Occipital lobe (tissue), 1 donor: ENCODE measurements at regions not wholly inside any gene's neighbourhood (a gene's known extent, or its start where the extent isn't known, plus 50 kb on each side); places are given as distances from the start of the nearest gene placed in this dataset.
"Not testable (repeated sequence)": the region's sequence is repeated elsewhere in the genome, so short reads cannot be mapped to it uniquely, and the experiment has no call there.

Experiments used
- DNase-seq: peaks from one replicate; lab custom pipeline; 2025; lab: John Stamatoyannopoulos, UW

- no peak for DNase-seq
These were observed 201.0 kb upstream of the NABP1 start for GRCh38 chr2:191476901-191477300.

GRCh38 chr2:191478799-191479679 is 198.9 kb upstream of the NABP1 start:
- DNase-seq: no peak

DNA sequence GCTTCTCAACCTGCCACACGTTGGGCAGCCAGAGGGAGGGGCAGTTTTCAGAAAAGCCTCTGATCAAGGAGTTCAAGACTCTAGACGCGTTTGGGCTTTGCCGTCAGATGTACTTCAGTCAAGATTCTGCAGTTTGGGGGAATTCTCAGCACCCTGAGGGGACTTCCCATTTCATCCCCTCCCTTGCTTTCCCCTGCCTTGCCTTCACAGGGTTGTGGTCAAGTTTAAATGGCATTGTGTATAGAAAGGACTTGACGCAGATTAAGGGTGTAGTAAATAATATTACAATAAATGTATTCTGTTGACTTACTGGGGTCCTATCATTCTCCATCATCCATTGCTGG is 198.3 kb upstream of the NABP1 start:
- no peak for DNase-seq

DNA sequence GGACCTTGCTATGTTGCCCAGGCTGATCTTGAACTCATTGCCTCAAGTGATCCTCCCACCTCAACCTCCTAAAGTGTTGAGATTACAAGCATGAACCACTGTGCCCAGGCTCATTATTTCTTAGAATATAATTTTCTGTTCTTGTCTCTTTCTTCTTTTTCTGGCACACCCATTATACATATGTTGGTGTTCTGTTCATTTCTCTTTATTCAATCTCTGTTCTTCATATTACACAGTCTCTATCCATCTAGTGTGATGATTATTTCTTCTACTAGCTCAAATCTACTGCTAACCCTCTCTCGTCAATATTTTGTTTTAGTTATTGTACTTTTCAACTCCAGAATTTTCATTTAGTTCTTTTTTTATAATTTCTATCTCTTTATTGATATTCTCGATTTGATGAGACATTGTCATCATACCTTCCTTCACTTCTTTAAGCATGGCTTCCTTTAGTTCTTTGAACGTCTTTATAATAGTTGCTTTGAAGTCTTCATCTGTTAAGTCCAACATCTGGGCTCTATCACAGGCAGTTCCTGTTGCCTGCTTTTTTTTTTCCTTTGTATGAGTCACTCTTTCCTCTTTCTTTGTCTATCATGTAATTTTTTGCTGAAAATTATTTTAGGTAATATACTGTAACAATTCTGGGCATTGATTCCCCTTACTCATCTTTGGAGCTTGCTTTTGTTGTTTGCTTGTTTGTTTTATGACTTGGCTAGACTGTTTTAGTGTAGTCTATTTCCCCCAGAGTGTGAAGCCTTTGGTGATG is 196.4 kb upstream of the NABP1 start:
- DNase-seq: no peak

DNA sequence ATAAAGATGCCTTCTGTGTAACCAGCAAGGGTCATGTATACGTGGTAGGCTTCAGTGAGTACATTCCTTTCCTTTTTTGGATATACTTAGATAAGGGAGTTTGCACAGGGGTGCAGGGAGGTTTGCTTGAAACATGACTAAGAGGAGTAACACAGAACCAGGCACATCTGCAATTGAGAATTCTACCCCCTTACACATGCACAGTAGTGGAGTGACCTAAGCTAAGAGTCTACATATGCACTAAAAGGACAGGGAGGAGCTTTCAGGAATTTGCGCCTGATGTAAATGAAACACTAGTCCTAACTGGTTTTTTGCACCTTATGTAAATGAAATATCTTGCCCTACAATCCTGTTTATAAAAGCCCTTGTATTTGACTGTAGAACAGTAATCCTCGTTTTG is 194.8 kb upstream of the NABP1 start:
- no peak for DNase-seq

DNA sequence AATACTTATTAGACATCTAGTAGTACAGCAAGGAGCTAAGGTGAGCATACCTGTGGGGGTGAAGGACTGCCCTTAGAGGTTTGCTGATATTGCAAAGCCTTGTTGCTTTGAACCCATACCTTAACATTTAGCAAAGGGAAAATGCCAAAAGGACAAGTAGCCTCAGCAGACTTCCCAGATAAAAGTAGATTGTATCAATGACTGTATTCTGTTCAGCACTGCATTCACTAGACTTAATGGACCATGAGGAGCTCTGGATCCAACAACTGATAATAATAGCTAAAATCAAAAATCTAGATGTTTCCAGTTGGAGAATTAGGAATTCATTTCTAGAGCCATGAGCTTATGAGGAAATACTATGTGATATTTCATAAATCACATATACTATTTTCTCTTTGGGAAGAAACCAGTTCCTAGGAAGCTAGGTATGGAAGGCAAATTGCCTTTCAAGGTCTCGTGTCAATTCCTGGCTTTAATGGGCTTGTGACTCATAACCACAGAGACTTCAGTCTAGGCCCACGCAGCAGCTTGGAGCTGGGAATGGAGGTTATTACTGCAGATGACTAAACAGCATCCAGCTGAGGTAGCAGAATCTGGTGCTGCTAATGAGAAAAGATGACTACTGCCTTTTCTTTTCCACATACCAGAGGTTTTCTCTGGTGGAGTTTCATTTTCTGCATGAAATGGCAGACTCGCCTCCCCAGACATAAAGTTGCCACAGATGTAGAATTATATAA is 191.2 kb upstream of the NABP1 start:
- peak; percentile 9 for DNase-seq

DNA sequence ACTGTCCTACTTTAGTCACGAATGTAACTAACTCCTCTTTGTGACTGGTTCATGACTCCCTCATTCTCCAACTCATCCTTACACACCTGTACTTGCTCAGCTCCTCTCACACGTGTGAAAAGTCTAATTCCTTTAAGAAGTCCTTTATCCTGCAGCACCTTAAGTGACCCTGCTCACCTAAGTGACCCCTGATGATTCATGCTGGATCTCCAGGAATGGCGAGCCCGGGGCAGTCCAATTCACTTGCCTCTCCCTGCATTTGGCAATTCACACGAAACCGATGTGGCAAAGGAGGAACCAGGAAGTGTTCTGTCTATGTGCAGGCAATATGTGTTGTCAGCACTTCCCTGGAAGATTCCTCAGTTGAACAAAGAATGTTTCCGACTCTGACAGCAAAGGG is 189.8 kb upstream of the NABP1 start:
- no peak for DNase-seq

GRCh38 chr2:191489177-191489576 is 188.8 kb upstream of the NABP1 start:
- no peak for DNase-seq

- DNase-seq: no peak
These were observed 181.1 kb upstream of the NABP1 start for GRCh38 chr2:191496838-191497237.

DNA sequence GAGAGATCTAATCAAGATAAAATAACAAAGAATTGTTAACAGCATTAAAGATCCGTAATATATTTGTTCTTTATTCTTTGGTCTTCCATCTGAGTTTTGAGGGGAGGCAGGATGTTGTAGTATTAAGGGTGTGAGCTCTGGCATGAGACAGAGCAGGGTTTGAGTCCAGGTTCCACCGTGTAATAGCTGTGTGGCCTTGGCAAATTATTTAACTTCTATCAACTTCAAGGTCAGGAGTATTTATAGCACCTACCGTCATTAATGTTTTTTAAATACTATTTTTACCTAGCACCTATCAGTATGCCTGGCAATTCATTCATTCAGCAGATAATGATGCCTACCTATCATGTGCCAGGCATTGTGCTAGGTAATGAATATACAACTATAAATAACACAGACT is 180.1 kb upstream of the NABP1 start:
- DNase-seq: no peak

GRCh38 chr2:191499050-191499449 is 178.9 kb upstream of the NABP1 start:
- no peak for DNase-seq

DNA sequence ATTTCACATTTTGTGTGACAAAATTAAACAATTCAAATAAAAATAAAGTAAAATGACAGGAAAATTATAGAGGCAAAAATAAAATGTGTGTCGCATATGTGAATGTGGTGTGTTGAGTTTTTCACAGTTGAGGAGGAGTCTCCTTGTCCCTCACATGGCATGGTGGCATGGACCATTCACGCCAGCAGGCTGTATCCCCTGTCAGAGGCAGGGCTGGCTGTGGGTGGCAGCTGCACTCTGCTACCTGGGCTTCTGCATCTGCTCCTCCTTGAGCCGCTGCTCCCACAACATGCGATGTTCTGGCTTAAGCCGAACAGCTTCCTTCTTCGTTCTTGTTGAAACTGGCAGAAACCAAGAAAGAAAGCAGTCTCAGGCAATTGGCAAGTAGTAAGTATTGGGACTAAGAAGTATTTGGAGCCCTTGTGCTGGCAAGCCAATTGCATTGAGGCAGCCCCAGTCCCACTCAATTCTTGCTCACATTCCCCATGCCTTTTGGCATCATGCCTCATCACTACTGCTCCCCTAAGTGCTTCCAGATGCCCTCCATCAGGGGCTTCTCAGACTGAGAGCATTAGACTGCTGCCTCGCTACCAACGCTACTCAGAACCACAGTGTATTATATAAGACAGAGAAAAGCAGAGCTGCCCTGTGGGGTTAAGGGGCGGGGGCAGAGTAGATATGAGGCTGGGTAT is 177.9 kb upstream of the NABP1 start:
- no peak for DNase-seq

- DNase-seq: no peak
These were observed 177.4 kb upstream of the NABP1 start for GRCh38 chr2:191500566-191500883.

DNA sequence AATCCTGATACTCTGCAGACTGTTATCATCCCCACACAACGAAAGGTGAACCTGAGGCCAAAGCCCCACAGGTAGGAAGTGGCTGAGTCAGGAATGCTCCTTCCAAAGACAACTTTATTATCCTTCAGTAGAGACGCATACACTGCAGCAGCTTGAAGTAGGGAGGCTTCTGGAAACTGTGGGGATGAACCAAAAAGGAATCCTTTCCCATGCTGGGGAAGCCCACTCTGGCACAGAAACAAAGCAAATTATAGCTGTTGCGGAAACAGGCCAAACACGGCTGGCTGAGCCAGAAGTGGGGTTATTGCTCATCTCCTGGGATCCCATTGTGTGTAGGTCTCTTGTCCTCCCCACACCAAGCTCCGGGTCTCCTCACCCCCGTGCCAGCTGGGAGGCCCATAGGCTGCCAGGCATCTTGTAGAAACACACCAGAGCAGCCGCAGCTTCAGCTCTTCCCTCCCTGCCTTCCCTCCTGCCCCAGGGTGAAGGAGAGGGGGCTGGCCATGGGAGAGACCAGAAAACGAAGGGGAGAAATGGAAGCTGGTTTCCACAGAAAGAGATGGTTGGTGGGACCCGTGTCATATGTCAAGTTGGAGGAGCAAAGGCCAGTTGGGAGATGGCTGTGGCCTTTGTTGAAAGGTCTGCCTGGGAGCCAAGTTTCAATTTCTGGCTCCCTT is 176.9 kb upstream of the NABP1 start:
- no peak for DNase-seq

DNA sequence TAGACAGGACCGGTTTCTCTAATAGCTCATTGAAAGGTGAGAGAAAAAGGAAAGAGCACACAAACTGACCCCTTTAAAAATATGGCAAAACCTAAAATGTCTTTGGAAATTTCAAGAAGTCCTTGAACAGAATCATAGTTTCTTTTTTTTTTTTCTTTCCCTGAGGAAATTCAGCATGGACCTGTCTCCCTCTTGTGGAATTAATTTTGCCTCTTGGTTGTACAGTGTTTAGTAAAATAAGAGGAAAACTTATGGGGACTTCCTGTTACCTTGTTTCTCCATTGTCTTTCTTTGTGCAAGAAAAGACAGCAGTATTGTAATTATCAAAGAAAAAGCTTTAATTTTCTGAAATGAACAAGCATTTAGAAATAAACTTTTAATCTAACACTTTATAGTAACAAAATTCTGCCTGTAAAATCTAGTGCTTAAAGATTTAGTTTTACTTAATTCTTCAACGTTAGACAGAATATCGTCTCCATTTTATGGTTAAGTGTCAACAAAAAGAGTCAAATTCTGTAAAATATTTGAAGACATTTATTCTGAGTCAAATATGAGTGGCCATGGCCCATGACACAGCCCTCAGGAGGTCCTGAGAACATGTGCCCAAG is 176.3 kb upstream of the NABP1 start:
- DNase-seq: no peak

DNA sequence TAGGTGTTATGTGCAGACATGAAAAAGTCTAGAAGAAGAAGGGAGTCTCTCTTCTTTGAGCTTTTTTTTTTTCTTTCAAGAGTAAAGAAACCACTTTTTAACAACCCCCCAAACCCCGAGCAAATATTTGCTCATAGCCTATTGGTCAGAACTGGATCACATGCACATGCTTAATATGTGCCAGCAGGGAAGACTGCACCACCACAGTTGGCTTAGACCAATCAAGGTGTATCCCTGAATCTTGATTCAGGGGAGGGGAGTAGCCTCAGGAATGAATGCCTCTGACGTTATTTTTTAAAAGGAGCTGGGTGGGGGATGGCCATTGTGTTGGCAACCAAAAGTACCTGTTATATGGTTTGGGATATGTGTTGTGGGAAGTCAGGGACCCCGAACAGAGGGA is 171.4 kb upstream of the NABP1 start:
- DNase-seq: no peak

GRCh38 chr2:191507252-191507853 is 170.6 kb upstream of the NABP1 start:
- not testable (repeated sequence) for DNase-seq

DNA sequence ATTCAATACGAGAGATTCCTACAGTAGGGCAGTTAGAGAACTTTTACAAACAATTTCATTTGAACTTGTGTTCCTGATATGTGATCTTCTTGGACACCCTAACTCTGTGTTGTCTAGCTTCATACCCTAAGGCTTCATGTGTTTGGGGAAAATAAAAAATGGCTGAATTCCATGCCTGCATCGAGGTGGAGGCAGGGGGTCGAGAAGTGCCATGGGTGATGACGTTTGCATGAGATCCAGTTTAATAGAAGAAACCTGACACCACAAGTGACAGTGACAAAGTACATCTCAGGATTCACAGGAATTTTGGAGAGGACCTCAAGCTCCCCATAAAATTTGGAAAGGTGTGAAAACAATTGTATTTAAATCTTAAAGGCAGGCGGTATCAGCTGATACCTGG is 169.2 kb upstream of the NABP1 start:
- no peak for DNase-seq

GRCh38 chr2:191512216-191512835 is 165.6 kb upstream of the NABP1 start:
- DNase-seq: no peak

- DNase-seq: no peak
These were observed 165.1 kb upstream of the NABP1 start for GRCh38 chr2:191512874-191513273.
